Esophagus squamous epithelium (tissue), 5 donors: ENCODE measurements at regions not wholly inside any gene's neighbourhood (a gene's known extent, or its start where the extent isn't known, plus 50 kb on each side); places are given as distances from the start of the nearest gene placed in this dataset.

ENCODE experiments used
- DNase-seq: peaks from one replicate; lab custom pipeline; 2025; lab: John Stamatoyannopoulos, UW
- H3K27ac ChIP-seq, 4 donors: fragments of 200-600 bp; sonication (generic); one replicate each; pipeline ENCODE4 v1.5.1; 2016 to 2019; ENCODE audit warnings: mild to moderate bottlenecking in 1 of 4
- H3K27me3 ChIP-seq, 4 donors: fragments of 200-600 bp; sonication (generic); 1 replicate in 3 of 4; 2 replicates in 1 of 4; pipeline versions ENCODE4 v1.5.1 to v1.6.0; 2017 to 2021; ENCODE audit warnings: antibody characterized with exemption in 1 of 4
- H3K36me3 ChIP-seq, 3 donors: fragments of 200-600 bp; sonication (generic); one replicate each; pipeline ENCODE4 v1.5.1; 2016 to 2019
- H3K4me1 ChIP-seq, 3 donors: fragments of 200-600 bp; sonication (generic); one replicate each; pipeline ENCODE4 v1.5.1; 2017 to 2019
- H3K4me3 ChIP-seq, 4 donors: fragments of 200-600 bp; sonication (generic); 1 replicate in 3 of 4; 2 replicates in 1 of 4; pipeline ENCODE4 v1.5.1; 2016 to 2019; ENCODE audit warnings: mild to moderate bottlenecking in 2 of 4, moderate library complexity in 1 of 4
- H3K9me3 ChIP-seq, 3 donors: fragments of 200-600 bp; sonication (generic); one replicate each; pipeline ENCODE4 v1.5.1; 2016 to 2019
- POLR2A ChIP-seq, 4 donors: fragments of 450-650 bp; IDR thresholded peaks; one replicate each; pipeline ENCODE4 v1.6.1; 2017; ENCODE audit warnings: antibody characterized with exemption in 4 of 4, mild to moderate bottlenecking in 4 of 4, moderate library complexity in 3 of 4
- WGBS, 2 donors: methylation state at CpG; one replicate each; pipeline ENCODE4 v1.1.5; 2018; 5-methylcytosine and 5-hydroxymethylcytosine counted together
- intact Hi-C: fragments of 100-400 bp; cut with DNase I; formaldehyde crosslinking; loops from one replicate; pipeline ENCODE4 v1.15.0; 2022
- TF ChIP-seq, protein P1 (sequence below), 6 experiments: fragments of 450-650 bp in 4 of 6; fragments of 200-600 bp in 2 of 6; sonication (generic) in 2 of 6; IDR thresholded peaks; one replicate each; pipeline ENCODE4 v1.5.1; 2016 to 2019; ENCODE audit warnings: antibody characterized with exemption in 6 of 6, mild to moderate bottlenecking in 4 of 6, moderate library complexity in 4 of 6
- donor health status: DM: yes; HTN: yes; CAD: no.

DNA sequence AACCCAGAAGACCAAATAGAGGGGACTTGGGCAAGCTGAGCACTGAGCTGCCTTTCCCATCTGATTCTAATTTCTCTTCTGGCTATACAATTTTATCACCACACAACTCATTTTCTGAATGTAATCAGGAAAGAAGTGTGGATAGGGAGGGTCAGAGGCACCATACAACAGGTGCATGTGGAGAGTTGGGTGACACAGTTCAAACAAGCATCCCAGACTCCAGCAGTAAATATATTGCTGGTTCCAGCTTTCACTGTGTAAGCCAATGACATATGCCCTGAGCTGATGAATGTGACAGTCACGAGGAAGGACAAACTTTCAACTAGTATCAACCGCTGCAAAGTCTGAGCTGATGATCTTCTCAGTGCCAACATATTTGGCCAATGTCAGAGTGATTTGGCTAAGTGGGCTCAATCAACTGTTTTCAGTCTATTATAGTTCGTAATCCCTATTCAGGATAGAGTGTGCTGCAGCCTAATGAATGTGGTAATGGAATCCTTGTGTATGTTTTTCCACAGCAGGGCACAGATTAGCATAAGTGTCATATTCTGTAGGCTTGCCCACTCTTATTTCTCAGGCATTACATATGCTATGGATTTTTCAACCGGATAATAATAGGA is 109.9 kb upstream of the MEIS1 start:
- intact Hi-C loops: no loop called here
- DNase-seq: no peak
- Histone ChIP-seq H3K9me3 (no peaks in the 10 kb centered on the region), H3K27me3 (no peaks in the 10 kb centered on the region), H3K27ac (no peak overlapping the region), H3K36me3 (no peaks in the 10 kb centered on the region), H3K4me1 (peaks cover 0 to 12% (median 0%) of the 10 kb centered on the region in 3 donors), H3K4me3 (no peak overlapping the region)
- TF ChIP-seq, protein P1, sequence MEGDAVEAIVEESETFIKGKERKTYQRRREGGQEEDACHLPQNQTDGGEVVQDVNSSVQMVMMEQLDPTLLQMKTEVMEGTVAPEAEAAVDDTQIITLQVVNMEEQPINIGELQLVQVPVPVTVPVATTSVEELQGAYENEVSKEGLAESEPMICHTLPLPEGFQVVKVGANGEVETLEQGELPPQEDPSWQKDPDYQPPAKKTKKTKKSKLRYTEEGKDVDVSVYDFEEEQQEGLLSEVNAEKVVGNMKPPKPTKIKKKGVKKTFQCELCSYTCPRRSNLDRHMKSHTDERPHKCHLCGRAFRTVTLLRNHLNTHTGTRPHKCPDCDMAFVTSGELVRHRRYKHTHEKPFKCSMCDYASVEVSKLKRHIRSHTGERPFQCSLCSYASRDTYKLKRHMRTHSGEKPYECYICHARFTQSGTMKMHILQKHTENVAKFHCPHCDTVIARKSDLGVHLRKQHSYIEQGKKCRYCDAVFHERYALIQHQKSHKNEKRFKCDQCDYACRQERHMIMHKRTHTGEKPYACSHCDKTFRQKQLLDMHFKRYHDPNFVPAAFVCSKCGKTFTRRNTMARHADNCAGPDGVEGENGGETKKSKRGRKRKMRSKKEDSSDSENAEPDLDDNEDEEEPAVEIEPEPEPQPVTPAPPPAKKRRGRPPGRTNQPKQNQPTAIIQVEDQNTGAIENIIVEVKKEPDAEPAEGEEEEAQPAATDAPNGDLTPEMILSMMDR (IDR thresholded peaks at IDR 0.05): no peak
- TF ChIP-seq POLR2A (IDR thresholded peaks at IDR 0.05): no peak
- 77 to 82% methylated on average over 4 of the region's 4 CpGs for WGBS, 2 donors

GRCh38 chr2:66324356-66324755 is 110.6 kb upstream of the MEIS1 start:
- DNase-seq: no peak
- Histone ChIP-seq H3K27ac (no peak overlapping the region), H3K4me1 (peaks cover 0 to 12% (median 0%) of the 10 kb centered on the region in 3 donors), H3K27me3 (no peaks in the 10 kb centered on the region), H3K4me3 (no peak overlapping the region), H3K36me3 (no peaks in the 10 kb centered on the region), H3K9me3 (no peaks in the 10 kb centered on the region)
- TF ChIP-seq, protein P1 (IDR thresholded peaks at IDR 0.05): no peak
- no peak for TF ChIP-seq POLR2A (IDR thresholded peaks at IDR 0.05)
- intact Hi-C loops: no loop called here
- 89 to 93% methylated on average over 6 of the region's 6 CpGs for WGBS, 2 donors

DNA sequence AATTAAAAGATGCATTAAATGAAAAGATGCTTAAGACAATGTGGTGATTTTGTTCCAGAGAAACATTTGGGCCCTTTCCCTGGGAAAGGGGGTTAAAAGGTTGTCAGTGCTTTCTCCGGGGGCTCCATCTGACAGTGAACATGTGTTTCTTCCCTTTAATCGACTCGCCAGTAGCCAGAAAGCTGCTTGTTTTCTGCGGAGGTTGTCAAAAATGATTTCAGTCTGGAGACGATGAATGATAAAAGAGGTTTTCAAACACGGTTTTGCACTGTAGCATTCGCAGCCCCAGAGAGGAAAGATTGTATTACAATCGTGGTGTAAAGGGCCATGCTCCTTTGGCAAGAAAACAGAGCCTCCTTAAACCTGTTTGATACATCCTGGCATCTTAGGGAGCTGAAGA is 111.5 kb upstream of the MEIS1 start:
- TF ChIP-seq POLR2A (IDR thresholded peaks at IDR 0.05): no peak
- TF ChIP-seq, protein P1 (IDR thresholded peaks at IDR 0.05): no peak
- Histone ChIP-seq H3K4me3 (no peak overlapping the region), H3K4me1 (peaks cover 0 to 12% (median 0%) of the 10 kb centered on the region in 3 donors), H3K27me3 (no peaks in the 10 kb centered on the region), H3K36me3 (no peaks in the 10 kb centered on the region), H3K27ac (no peak overlapping the region), H3K9me3 (no peaks in the 10 kb centered on the region)
- no peak for DNase-seq
- intact Hi-C loops: no loop called here
- WGBS, 2 donors: 56 to 75% methylated on average over 8 of the region's 8 CpGs

DNA sequence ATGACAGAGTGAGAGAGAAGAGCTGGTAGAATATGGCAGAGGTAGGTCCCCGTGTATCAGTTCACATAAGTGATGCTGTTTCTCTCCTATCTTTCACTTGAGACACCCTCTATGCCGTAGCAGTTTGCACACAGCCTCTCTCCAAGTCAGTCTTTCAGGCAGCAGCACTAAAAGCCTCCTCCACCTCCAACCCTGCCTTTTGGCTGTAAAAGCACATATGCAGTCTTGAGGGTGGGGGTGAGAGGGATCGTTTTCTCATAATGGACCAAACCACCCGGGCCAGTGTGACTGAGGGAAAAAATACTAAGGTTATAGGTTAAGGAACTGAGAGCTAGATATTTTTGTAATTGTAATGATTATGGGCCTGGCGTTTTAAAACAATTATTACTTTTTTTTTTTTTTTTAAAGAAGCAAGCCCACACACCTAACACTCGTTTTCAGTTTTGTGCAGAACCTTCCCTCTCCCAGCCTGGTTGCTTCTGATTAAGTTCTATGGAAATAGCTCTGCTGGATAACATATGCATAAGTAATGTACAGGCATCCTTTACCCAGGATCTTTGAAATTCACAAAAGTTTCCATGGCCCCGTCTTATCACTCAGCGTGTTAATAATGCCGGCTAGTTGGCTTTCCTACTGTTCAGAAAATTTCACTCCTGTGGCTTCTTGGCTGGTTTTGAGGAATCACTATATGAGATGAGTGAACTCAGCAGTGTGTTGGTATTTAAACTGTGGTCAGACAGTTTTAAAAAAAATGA is 112.2 kb upstream of the MEIS1 start:
- no peak for DNase-seq
- Histone ChIP-seq H3K27ac (no peak overlapping the region), H3K9me3 (no peaks in the 10 kb centered on the region), H3K36me3 (no peaks in the 10 kb centered on the region), H3K4me3 (no peak overlapping the region), H3K4me1 (peaks cover 0 to 12% (median 0%) of the 10 kb centered on the region in 3 donors), H3K27me3 (no peaks in the 10 kb centered on the region)
- no peak for TF ChIP-seq POLR2A (IDR thresholded peaks at IDR 0.05)
- TF ChIP-seq, protein P1 (IDR thresholded peaks at IDR 0.05): no peak
- intact Hi-C loops: no loop called here
- 52 to 57% methylated on average over 9 of the region's 9 CpGs for WGBS, 2 donors

- H3K9me3 ChIP-seq: no peaks in the 10 kb centered on the region
- intact Hi-C loops: no loop called here
- 57 to 66% methylated on average over 3 of the region's 3 CpGs for WGBS, 2 donors
Measured at GRCh38 chr2:66318009-66318561, 116.8 kb upstream of the MEIS1 start.

More at GRCh38 chr2:66318009-66318561, 116.8 kb upstream of the MEIS1 start:
- H3K36me3 ChIP-seq: no peaks in the 10 kb centered on the region
- no peaks in the 10 kb centered on the region for H3K27me3 ChIP-seq
- H3K4me3 ChIP-seq: no peak overlapping the region
- H3K27ac ChIP-seq: no peak overlapping the region
- DNase-seq: no peak
- TF ChIP-seq, protein P1 (IDR thresholded peaks at IDR 0.05): no peak
- no peak for TF ChIP-seq POLR2A (IDR thresholded peaks at IDR 0.05)
- peaks cover 0 to 12% (median 0%) of the 10 kb centered on the region in 3 donors for H3K4me1 ChIP-seq
